Calu3 (cell line): ENCODE measurements at regions not wholly inside any gene's neighbourhood (a gene's known extent, or its start where the extent isn't known, plus 50 kb on each side); places are given as distances from the start of the nearest gene placed in this dataset.

ENCODE experiments used
- BruUV-seq: library from RNA; stranded (reverse); fragments of 400-500 nt; replicated peaks from 2 replicates; lab custom pipeline; 2021; lab: Mats Ljungman, UMichigan
- CTCF ChIA-PET: fragments of 300-600 bp; sonication (Branson Sonifier 250); formaldehyde crosslinking; loops from one replicate; lab custom pipeline; 2022; ENCODE audit warnings: antibody characterized with exemption; lab: Charles Lee
- DNase-seq: peaks from one replicate; pipeline ENCODE4 v3.0.0; 2022
- H3K27ac Mint-ChIP-seq: one replicate; pipeline ENCODE4 v1.8.0; 2022; ENCODE audit warnings: mixed read lengths; ENCODE audit not compliant: unreplicated experiment
- H3K27me3 Mint-ChIP-seq: one replicate; pipeline ENCODE4 v1.8.0; 2022; ENCODE audit warnings: mixed read lengths; ENCODE audit not compliant: unreplicated experiment
- H3K36me3 Mint-ChIP-seq: one replicate; pipeline ENCODE4 v1.8.0; 2022; ENCODE audit warnings: mild to moderate bottlenecking, moderate library complexity, mixed read lengths; ENCODE audit not compliant: insufficient read depth, unreplicated experiment
- H3K4me1 Mint-ChIP-seq: one replicate; pipeline ENCODE4 v1.8.0; 2022; ENCODE audit warnings: mild to moderate bottlenecking, low read depth, mixed read lengths; ENCODE audit not compliant: unreplicated experiment
- H3K4me3 Mint-ChIP-seq: one replicate; pipeline ENCODE4 v1.8.0; 2022; ENCODE audit warnings: mild to moderate bottlenecking, low read depth, moderate library complexity, mixed read lengths; ENCODE audit not compliant: unreplicated experiment
- H3K9me3 Mint-ChIP-seq: one replicate; pipeline ENCODE4 v1.8.0; 2022; ENCODE audit warnings: low read depth, mixed read lengths; ENCODE audit not compliant: unreplicated experiment
- intact Hi-C: fragments of 100-400 bp; cut with micrococcal nuclease; formaldehyde crosslinking; loops from one replicate; pipeline ENCODE4 v1.10.0; 2022; ENCODE audit not compliant: unreplicated experiment
- TF ChIP-seq, protein P1 (sequence below): fragments of 200-600 bp; IDR thresholded peaks from one replicate; pipeline ENCODE4 v1.8.0; 2022; ENCODE audit warnings: antibody characterized with exemption; ENCODE audit not compliant: unreplicated experiment

DNA sequence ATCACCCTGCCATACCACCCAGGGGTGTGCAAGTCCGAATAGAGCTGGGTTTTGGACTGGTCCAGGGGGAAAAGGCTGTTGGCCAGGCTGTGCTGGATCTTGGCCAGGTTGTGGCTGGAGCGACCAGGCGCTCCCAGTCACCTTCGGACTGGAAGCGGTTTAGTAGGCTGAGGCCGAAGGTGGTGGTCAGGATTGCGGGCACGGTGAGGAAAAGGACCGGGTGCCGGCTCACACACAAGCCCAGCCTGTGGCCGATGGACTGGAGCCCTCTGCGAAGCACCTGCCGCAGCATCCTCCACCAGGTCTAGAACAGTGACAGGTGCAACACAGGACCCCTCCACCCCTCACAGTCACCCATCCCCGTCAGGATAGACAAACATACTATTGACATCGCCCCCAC is 590.6 kb upstream of the PTCHD4 start:
- BruUV-seq = no TSS peak
- Mint-ChIP-seq H3K9me3 (peaks cover 7% of the 10 kb centered on the region), H3K36me3 (no peaks in the 10 kb centered on the region), H3K27me3 (no peaks in the 10 kb centered on the region), H3K4me3 (no peak overlapping the region), H3K27ac (no peak overlapping the region), H3K4me1 (no peaks in the 10 kb centered on the region)
- no peak for DNase-seq
- TF ChIP-seq, protein P1, sequence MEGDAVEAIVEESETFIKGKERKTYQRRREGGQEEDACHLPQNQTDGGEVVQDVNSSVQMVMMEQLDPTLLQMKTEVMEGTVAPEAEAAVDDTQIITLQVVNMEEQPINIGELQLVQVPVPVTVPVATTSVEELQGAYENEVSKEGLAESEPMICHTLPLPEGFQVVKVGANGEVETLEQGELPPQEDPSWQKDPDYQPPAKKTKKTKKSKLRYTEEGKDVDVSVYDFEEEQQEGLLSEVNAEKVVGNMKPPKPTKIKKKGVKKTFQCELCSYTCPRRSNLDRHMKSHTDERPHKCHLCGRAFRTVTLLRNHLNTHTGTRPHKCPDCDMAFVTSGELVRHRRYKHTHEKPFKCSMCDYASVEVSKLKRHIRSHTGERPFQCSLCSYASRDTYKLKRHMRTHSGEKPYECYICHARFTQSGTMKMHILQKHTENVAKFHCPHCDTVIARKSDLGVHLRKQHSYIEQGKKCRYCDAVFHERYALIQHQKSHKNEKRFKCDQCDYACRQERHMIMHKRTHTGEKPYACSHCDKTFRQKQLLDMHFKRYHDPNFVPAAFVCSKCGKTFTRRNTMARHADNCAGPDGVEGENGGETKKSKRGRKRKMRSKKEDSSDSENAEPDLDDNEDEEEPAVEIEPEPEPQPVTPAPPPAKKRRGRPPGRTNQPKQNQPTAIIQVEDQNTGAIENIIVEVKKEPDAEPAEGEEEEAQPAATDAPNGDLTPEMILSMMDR = no peak
- intact Hi-C loops = no loop called here
- CTCF ChIA-PET = no interaction called here

DNA sequence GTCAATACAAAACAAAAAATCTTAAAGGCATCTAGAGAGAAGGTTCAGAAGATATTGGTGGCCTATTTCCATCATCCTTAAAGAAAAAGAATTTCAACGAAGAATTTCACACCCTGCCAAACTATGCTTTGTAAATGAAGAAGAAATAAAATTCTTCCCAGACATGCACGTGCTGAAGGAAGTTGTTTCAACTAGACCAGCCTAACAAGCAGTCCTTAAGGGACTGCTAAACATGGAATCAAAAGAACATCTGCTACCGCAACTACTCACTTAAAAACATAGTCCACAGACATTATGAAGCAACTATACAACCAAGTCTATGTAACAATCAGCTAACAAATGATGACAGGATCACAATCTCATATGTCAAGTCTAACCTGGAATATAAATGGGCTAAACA is 584.9 kb upstream of the PTCHD4 start:
- no TSS peak for BruUV-seq
- TF ChIP-seq, protein P1 = no peak
- CTCF ChIA-PET = no interaction called here
- H3K4me3 Mint-ChIP-seq = no peak overlapping the region
- H3K9me3 Mint-ChIP-seq = no peaks in the 10 kb centered on the region
- no peaks in the 10 kb centered on the region for H3K27me3 Mint-ChIP-seq
- intact Hi-C loops = no loop called here
- DNase-seq = no peak
- H3K36me3 Mint-ChIP-seq = no peaks in the 10 kb centered on the region
- no peaks in the 10 kb centered on the region for H3K4me1 Mint-ChIP-seq
- no peak overlapping the region for H3K27ac Mint-ChIP-seq

DNA sequence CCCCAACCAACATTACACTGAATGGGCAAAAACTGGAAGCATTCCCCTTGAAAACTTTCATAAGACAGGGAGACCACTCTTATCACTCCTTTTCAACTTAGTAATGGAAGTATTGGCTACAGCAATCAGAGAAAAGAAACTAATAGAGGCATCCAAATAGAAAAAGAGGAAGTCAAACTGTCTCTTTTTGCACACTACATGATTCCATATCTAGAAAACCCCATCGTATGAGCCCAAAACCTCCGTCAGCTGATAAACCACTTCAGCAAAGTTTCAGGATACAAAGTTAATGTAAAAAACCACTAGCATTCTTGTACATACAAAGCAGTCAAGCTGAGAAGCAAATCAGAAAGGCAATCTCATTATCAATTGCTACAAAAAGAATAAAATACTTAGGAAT is 580.4 kb upstream of the PTCHD4 start:
- Mint-ChIP-seq H3K27me3 (no peaks in the 10 kb centered on the region), H3K27ac (no peak overlapping the region), H3K9me3 (peaks cover 3% of the 10 kb centered on the region), H3K4me1 (no peaks in the 10 kb centered on the region), H3K36me3 (no peaks in the 10 kb centered on the region), H3K4me3 (no peak overlapping the region)
- CTCF ChIA-PET = interaction anchor here (0.6 kb wide), 1 partner anchor 1025 kb away, joined by 7 read pairs; no protein-coding TSS in a partner anchor
- TF ChIP-seq, protein P1 = no peak
- intact Hi-C loops = no loop called here
- BruUV-seq = no TSS peak
- DNase-seq = no peak

DNA sequence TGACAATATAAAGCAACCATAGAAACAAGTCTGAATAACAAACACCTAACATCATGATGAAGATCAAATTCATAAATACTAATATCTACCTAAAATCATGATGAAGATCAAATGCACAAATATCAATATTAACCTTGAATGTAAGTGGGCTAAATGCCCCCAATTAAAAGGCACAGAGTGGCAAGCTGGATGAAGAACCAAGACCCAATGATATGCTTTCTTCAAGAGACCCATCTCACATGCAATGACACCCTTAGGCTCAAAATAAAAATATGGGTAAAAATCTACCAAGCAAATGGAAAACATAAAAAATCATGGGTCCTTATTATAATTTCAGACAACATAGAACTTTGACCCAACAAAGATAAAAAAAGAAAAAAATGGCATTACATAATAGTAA is 578.5 kb upstream of the PTCHD4 start:
- intact Hi-C loops = no loop called here
- no peak for DNase-seq
- no peak overlapping the region for H3K27ac Mint-ChIP-seq
- no peaks in the 10 kb centered on the region for H3K27me3 Mint-ChIP-seq
- H3K4me1 Mint-ChIP-seq = no peaks in the 10 kb centered on the region
- no peaks in the 10 kb centered on the region for H3K36me3 Mint-ChIP-seq
- CTCF ChIA-PET = no interaction called here
- no TSS peak for BruUV-seq
- TF ChIP-seq, protein P1 = no peak
- peaks cover 3% of the 10 kb centered on the region for H3K9me3 Mint-ChIP-seq
- no peak overlapping the region for H3K4me3 Mint-ChIP-seq
